GM21515 (cell line): ENCODE measurements at regions not wholly inside any gene's neighbourhood (a gene's known extent, or its start where the extent isn't known, plus 50 kb on each side); places are given as distances from the start of the nearest gene placed in this dataset.
"Not testable (repeated sequence)": the region's sequence is repeated elsewhere in the genome, so short reads cannot be mapped to it uniquely, and the experiment has no call there.

Experiments
- ATAC-seq: cut with Tn5 transposase; IDR thresholded peaks from one replicate; pipeline ENCODE4 v1.9.1; 2021; ENCODE audit not compliant: unreplicated experiment

GRCh38 chr4:17436047-17436749, 75.7 kb downstream of the QDPR start:
- ATAC-seq: not testable (repeated sequence)

GRCh38 chr4:17433827-17434226, 78.1 kb downstream of the QDPR start:
- ATAC-seq: no peak

- ATAC-seq: no peak
Measured at GRCh38 chr4:17427991-17428390, 83.9 kb downstream of the QDPR start.

GRCh38 chr4:17426222-17426621, 85.7 kb downstream of the QDPR start:
- no peak for ATAC-seq

GRCh38 chr4:17418010-17418409, 93.9 kb downstream of the QDPR start:
- ATAC-seq: no peak

GRCh38 chr4:17414392-17414791, 97.5 kb downstream of the QDPR start:
- no peak for ATAC-seq

GRCh38 chr4:17400686-17401085, 111.2 kb downstream of the QDPR start:
- ATAC-seq: no peak

GRCh38 chr4:17398805-17399204, 113.1 kb downstream of the QDPR start:
- ATAC-seq: no peak

- ATAC-seq: no peak
Measured at GRCh38 chr4:17398035-17398434, 113.9 kb downstream of the QDPR start.

GRCh38 chr4:17397611-17398010, 114.3 kb downstream of the QDPR start:
- ATAC-seq: no peak

- peak; percentile 52 for ATAC-seq
Measured at GRCh38 chr4:17385403-17385802, 126.5 kb downstream of the QDPR start.

GRCh38 chr4:17380347-17380746, 131.5 kb downstream of the QDPR start:
- no peak for ATAC-seq

- ATAC-seq: no peak
Measured at GRCh38 chr4:17376205-17376604, 135.7 kb downstream of the QDPR start.

- ATAC-seq: no peak
Measured at GRCh38 chr4:17373666-17374065, 138.2 kb downstream of the QDPR start.

- no peak for ATAC-seq
Measured at GRCh38 chr4:17370818-17371217, 141.1 kb downstream of the QDPR start.

GRCh38 chr4:17368408-17368807, 143.5 kb downstream of the QDPR start:
- ATAC-seq: no peak

- no peak for ATAC-seq
Measured at GRCh38 chr4:17367201-17367600, 144.7 kb downstream of the QDPR start.

- no peak for ATAC-seq
Measured at GRCh38 chr4:17366496-17366895, 145.4 kb downstream of the QDPR start.

GRCh38 chr4:17362430-17362829, 149.5 kb downstream of the QDPR start:
- ATAC-seq: no peak

GRCh38 chr4:17358241-17358640, 153.6 kb downstream of the QDPR start:
- ATAC-seq: no peak

GRCh38 chr4:17356926-17357325, 155.0 kb downstream of the QDPR start:
- no peak for ATAC-seq

- ATAC-seq: no peak
Measured at GRCh38 chr4:17352357-17352756, 159.5 kb downstream of the QDPR start.

GRCh38 chr4:17347445-17347844, 164.4 kb downstream of the QDPR start:
- no peak for ATAC-seq
